ENCODE measurements at regions not wholly inside any gene's neighbourhood (a gene's known extent, or its start where the extent isn't known, plus 50 kb on each side); places are given as distances from the start of the nearest gene placed in this dataset.
"Not testable (repeated sequence)": the region's sequence is repeated elsewhere in the genome, so short reads cannot be mapped to it uniquely, and the experiment has no call there.

DNA sequence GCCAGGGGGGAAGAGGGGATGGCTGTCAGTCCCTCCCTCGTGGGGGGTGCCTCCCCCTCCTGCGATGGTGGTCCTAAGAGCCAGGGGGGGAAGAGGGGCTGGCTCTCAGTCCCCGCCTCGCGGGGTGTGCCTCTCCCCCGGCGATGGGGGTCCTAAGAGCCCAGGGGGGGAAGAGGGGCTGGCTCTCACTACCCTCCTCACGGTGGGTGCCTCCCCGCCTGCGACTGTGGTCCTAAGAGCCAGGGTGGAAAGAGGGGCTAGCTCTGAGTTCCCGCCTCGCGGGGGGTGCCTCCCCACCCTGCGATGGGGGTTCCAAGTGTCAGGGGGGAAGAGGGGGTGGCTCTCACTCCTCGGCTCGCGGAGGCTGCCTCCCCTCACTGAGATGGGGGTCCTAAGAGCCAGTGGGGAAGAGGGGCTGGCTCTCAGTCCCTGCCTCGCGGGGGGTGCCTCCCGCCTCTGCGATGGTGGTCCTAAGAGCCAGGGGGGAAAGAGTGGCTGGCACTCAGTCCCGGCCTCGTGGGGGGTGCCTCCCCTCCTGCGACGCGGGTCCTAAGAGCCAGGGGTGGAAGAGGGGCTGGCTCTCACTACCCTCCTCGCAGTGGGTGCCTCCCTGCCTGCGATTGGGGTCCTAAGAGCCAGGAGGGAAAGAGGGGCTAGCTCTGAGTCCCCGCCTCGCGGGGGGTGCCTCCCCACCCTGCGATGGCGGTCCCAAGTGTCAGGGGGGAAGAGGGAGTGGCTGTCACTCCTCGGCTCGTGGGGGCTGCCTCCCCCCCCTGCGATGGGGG is 2325.6 kb upstream of the PCDH20 start:
- CTCF ChIA-PET: no interaction called here
- POLR2A ChIA-PET: no interaction called here

DNA sequence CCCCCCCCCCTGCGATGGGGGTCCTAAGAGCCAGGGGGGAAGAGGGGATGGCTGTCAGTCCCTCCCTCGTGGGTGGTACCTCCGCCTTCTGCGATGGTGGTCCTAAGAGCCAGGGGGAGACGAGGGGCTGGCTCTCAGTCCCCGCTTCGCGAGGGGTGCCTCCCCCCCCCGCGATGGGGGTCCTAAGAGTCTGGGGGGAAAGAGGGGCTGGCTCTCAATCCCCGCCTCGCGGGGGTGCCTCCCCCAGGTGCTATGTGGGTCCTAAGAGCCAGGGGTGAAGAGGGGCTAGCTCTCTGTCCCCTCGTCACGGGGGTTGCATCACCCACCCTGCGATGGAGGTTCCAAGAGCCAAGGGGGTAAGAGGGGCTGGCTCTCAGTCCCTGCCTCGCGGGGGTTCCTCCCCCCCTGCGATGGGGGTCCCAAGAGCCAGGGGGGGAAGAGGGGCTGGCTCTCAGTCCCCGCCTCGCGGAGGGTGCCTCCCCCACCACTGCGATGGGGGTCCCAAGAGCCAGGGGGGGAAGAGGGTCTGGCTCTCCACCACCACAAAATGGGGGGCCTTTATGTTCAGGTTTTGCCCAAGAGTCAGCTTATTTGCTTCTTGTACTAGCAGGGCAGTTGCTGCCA is 2323.6 kb upstream of the PCDH20 start:
- CTCF ChIA-PET, POLR2A ChIA-PET: not testable (repeated sequence)

DNA sequence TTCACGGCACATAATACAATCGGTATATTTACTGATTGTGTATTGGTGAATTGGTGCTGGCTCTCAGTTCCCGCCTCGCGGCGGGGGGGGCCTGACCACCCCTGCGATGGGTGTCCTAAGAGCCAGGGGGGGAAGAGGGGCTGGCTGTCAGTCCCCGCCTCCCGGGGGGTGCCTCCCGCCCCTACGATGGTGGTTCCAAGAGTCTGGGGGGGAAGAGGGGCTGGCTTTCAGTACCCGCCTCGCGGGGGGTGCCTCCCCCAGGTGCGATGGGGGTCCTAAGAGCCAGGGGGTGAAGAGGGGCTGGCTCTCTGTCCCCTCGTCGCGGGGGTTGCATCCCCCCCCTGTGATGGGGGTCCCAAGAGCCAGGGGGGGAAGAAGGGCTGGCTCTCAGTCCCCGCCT is 2321.8 kb upstream of the PCDH20 start:
- ChIA-PET CTCF (no interaction called here), POLR2A (no interaction called here)

DNA sequence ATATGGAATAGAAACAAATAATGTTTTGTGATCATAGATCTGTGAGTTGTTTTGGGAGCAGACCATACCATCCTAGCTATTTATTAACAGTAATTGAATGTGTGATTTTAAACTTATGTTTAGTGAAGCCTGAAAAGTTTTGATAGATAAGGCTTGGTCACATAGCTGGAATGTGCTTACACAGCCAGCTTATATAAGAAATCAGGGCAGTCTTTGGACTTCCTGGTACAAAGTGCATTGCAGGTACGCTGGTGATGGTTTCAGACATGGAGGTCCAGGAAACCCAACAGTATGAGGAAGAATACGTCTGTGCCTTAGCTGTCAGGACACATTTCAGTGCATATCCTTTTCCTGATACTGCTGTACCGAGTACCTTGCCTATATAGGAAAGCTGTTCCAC is 2316.2 kb upstream of the PCDH20 start:
- ChIA-PET CTCF (no interaction called here), POLR2A (no interaction called here)

DNA sequence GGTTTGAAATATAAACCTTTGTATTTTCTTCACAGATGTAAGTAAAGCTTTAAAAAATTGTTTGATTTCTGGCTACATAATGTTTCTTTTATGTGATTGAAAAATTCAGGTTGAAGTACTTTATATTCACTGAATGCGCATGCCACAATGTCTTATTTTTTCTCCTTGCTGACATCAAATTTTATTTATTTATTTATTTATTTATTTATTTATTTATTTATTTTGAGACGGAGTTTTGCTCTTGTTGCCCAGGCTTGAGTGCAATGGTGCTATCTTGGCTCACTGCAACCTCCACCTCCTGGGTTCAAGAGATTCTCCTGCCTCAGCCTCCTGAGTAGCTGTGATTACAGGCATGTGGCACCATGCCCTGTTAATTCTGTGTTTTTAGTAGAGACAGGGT is 2296.5 kb upstream of the PCDH20 start:
- CTCF ChIA-PET: interaction anchor here (0.7 kb wide), 1 partner anchor 79 kb away, joined by 3 read pairs; no protein-coding TSS in a partner anchor
- POLR2A ChIA-PET: not testable (repeated sequence)

DNA sequence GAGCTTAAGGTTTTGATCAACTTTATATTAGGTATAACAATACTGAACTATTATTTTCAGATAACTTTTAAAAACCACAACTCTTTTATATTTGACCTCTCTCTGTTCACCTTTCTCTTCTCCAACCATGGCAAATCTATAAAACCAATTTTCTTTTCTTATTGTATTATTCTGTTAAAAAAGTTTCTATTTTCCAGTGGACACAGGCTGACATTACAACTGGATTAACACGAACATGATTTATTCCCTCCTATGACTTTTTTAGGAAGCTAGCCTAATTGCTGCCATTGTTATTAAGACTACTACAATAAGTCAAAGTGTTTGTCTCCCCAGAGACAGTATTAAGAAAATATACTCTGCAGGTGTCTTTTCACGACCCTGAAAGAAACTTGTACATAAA is 2291.1 kb upstream of the PCDH20 start:
- ChIA-PET CTCF (no interaction called here), POLR2A (no interaction called here)

DNA sequence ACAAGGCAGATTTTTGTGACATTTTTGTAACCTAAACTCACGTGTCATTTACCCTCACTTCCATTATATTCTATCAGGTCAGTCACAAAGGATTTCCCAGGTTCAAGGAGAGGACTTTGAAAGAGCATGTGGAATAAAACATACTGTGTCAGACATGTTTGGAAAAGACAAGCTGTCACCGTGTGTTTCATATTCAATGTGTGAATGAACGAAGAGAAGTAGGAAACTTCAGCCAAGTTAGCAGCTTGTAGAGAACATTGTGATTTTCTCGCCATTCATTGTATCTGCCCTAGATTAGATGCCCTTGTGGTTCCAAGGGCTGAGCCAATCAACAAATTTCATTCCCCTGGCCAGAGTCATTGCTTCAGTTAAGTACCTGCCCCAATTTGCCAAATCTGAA is 2288.9 kb upstream of the PCDH20 start:
- CTCF ChIA-PET: no interaction called here
- POLR2A ChIA-PET: no interaction called here

DNA sequence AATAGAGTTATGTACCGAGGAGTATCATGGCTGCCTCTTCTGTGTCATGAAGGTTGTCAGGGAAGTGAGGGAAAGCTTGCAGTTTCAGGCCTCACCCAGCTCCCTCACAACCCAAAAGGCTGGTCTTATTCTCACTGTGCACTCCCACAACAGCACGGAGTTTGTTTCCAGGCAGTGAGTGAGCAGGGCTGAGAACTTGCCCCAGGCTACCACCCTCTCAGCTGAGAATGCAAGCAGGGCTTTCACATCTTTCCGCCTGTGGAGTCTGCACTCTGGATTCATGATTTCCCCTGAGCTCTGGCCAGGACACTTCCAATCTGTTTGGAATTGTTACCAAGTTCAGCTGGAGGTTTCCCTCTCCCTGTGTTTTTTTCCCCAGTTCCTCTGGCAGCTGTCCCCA is 2284.7 kb upstream of the PCDH20 start:
- ChIA-PET CTCF (no interaction called here), POLR2A (no interaction called here)

DNA sequence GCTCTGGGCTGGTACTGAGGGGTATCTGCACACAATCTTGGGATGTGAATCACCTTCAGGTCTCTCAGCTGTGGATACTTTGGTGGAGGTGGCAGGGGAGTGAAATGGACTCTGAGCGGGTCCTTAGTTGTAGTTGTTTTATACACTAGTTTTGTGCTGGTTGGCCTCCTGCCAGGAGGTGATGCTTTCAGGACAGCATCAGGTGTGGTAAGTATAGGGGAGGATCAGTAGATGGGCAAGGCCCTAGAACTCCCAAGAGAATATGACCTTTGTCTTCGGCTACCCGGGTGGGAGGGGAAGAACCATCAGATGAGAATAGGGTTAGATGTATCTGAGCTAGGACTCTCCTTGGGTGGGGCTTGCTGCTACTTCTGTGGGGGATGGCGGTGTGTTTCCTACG is 2284.3 kb upstream of the PCDH20 start:
- POLR2A ChIA-PET: no interaction called here

DNA sequence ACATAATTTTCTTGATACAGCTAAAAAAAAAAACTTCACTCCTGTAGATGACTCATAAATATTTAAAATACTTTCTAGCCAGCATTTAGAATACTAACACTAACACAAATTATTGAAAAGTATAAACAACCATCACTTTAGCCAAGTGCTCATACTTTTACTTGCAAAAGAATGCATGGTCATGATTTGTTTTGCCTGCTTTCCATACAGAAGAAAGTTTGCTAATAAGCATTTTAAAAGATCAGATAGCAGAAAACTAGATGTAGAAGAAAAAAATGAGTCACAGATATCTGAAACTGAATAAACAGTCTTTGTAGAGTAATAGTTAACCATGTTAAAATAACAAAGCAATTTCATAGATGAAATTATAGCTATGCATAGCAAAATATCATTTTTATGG is 2280.4 kb upstream of the PCDH20 start:
- POLR2A ChIA-PET: no interaction called here
- CTCF ChIA-PET: no interaction called here

More for the DNA sequence above, 2284.3 kb upstream of the PCDH20 start:
- CTCF ChIA-PET: no interaction called here

DNA sequence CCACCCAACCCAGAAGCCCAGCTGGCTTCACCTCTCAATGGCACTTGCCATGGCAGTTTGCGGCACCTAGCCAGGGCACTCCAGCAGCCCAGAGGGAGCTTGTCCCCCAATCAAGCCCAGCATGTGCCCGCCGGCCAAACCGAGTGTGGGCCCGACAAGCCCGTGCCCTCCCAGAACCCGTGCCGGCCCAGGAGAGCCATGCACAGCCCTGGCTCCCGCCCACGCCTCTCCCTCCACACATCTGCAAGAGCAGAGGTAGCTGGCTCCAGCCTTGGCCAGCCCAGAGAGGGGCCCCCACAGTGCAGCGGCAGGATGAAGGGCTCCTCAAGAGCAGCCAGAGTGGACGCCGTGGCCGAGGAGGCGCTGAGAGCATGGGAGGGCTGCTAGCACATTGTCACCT is 2278.0 kb upstream of the PCDH20 start:
- POLR2A ChIA-PET: no interaction called here
- CTCF ChIA-PET: no interaction called here

DNA sequence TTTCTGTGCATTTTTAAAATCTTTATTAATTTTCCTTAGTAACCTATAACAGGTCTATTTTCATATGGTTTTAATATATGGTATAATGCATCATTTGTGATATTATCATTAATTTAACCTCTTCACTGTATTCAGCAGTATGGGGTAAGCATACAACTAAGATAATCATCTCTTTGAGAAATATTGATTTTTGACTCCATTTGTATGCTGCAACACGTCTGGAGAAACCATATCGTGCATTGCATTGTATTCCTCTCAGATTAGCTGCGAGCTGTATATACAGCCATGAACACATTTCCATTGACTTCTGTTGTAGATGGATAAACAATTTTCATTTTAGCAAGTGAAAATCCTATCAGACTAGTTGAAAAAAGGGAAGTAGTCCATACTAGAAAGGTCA is 2275.8 kb upstream of the PCDH20 start:
- ChIA-PET CTCF (no interaction called here), POLR2A (no interaction called here)

DNA sequence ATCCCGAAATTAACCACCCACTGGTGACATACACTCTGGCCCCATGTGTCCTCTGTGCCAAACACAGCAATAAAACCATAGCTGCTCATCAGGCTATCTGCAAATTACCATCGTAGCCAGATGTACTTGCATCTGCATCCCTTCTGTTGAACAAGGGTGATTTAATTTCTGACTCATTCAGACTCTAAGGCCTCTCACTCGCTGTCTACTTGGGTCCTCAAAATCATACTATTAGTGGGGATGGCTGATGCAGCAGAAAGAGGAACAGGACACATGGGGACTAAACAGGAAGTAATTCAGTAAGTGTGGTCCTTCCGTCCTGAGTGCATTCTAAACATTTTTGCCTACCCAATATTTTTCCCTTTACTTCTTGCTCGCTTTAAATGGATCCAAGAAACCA is 2275.0 kb upstream of the PCDH20 start:
- ChIA-PET POLR2A (no interaction called here), CTCF (no interaction called here)

DNA sequence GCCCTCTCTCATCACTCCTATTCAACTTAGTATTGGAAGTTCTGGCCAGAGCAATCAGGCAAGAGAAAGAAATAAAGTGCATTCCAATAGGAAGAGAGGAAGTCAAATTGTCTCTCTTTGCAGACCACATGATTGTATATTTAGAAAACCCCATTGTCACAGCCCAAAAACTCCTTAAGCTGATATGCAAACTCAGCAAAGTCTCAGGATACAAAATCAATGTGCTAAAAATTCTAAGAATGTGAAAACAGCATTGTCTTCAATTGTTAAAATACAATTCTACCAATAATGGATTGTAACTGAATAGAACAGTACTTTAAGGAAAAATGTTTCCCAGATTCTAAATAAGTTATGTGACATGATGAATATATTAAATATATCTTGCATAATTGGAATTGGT is 2269.2 kb upstream of the PCDH20 start:
- ChIA-PET CTCF (no interaction called here), POLR2A (no interaction called here)

DNA sequence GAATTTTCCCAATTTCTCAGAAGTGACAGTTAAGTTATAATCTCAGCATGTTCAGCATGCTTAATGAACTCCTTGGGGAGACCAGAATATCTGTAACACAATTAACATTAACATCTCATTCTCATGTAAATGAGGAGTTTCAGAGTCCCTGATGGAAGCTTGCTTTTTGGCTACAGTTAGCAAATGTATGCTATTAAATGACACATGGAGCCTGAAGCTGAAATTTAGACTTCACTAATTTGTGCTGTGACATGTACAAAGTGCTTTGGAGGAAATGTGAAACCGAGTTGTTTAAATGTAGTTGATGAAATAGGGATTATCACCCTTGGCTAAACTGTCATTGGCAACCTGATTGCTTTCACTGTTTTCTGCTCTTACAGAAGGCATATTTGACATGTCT is 2265.1 kb upstream of the PCDH20 start:
- CTCF ChIA-PET: no interaction called here
- POLR2A ChIA-PET: no interaction called here

DNA sequence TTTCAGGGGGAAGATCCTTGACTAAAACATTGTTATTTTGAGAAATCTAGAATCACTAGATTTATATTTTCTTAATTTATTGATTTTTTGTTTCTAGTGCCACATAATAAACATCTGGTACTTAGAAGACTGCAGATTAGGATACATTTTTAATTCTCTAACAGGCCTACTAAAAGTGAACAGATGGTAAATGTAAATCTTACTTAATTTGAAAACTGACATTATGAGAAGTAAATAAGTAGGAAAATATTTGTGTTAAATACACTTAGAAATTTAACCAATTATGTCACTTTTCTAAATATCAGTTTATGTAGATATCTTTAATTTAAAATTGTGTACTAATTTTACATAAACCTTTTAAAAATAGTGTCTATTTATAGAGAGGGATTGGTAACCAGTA is 2255.6 kb upstream of the PCDH20 start:
- ChIA-PET POLR2A (no interaction called here), CTCF (no interaction called here)

DNA sequence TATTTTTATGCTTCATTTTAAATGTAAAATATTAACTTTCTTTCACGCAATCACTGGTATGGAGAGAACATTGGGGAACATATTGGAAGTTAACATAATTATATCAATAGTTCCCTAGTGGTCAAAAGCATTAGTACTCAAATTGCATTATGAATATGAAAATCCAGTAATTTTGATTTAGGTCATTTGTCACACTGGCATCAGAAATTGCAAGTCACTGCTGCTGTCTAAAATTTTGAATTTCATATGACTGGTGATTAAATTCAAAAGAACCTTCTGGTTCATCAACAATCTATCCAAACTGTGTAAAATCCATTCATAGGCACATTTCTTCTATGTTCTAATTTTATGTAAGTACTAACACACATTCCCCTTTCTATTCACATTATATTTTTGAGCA is 2235.7 kb upstream of the PCDH20 start:
- ChIA-PET POLR2A (no interaction called here), CTCF (no interaction called here)

DNA sequence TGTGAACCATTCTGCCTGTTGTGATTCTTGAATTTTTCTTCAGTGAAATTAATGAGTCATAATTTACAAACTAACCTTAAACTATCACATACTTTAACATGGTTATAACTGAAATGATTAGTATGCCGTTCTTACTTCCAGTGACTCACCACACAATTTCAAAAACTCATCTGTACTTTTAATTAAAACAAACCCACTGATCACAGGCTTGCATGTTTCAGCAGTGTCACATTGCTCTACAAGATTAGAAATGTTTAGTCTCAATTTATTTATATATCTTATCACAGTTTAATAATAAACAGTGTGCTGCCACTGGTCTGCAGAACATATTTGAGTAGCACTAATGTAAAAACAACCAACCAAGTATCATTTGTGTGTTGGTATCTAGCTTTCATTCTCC is 2227.9 kb upstream of the PCDH20 start:
- CTCF ChIA-PET: no interaction called here
- POLR2A ChIA-PET: no interaction called here

DNA sequence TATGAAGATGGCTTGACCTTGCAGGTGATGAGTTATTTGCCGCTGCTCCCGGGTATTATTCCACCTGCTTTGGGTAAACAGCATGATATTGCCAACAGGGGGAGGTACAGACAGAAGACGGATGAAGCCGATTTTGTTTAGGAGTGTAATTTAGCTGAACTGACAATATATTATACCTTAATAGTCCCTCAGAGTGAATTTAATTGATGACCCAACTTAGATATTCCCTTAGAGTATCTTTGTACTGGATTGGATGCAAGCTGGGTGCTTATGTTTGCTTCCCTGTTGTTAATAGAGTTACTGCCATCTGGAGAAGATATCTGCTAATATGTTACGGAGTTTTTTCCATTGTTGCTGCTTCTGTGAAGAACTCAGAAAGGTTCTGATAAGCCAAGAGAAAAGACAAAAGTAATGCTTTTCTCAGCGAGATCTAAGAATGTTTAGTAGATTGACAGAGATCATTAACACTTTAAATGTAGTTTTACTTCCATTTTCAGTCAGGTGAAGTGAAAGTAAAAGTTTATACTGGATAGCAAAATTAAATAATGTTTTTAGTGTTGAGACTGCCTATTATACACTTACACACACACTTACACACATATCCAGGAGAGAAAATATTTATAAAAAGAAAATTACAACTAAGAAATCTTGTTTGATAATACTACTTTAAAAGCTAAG is 2220.8 kb upstream of the PCDH20 start:
- CTCF ChIA-PET: no interaction called here
- POLR2A ChIA-PET: no interaction called here

DNA sequence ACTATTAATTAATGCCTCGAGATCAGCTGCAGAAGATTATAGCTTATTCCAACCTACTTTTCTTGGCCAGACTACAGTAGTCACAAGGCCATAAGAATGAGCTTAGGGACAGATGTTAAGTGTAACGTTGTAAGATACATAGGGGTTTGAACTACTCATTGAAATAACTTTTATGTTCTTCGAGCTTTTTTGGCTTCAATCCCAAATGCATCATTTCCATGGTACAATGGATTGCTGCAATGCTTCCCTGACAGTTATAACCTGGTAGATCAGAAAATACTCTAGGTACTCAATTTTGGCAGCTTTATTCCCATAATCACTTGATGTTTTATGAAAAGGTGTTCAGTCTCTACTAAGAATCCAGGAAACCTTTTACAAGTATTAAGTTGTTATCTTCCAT is 2216.7 kb upstream of the PCDH20 start:
- POLR2A ChIA-PET: no interaction called here

DNA sequence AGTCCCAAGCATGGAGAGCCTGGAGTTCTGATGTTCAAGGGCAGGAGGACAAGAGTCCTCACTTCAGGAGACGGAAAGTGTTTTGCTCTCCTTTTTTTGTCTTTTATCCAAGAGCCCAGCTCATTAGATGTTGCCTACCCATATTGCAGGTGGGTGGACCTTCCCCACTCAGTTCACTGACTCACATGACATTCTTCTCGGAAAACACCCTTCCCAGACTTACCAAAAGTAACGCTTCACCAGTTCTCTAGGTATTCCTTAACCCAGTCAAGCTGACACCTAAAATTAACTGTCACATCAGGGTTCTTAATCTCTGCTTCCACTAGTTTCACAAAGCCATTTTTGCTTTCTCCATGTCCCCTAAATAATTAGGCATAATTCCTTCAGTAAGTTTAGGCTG is 2215.4 kb upstream of the PCDH20 start:
- CTCF ChIA-PET: no interaction called here
- POLR2A ChIA-PET: no interaction called here

More for the DNA sequence above, 2216.7 kb upstream of the PCDH20 start:
- CTCF ChIA-PET: no interaction called here

DNA sequence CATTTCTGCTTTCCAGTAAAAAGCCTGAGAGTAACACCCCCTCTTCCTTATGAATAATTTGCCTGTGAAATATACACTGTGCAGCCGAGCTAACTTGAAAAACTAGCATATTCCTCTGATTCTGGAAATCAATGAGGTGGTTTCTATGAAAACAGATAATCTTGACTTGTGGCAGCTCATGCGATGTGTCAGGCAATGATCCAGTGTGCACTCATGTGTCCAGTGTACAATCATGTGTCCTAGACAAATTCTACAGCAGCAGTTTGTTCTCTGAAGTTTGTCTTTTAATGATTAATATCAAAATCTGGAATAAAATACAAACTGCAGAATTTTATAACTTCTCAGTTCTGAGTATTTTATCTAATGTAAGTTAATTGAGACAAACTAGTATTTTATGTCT is 2213.9 kb upstream of the PCDH20 start:
- CTCF ChIA-PET: no interaction called here
- POLR2A ChIA-PET: no interaction called here

Data from activated CD8-positive, alpha-beta memory T cell treated with anti-CD3 and anti-CD28 coated beads for 36 hours (primary cell).